ENCODE measurements at regions not wholly inside any gene's neighbourhood (a gene's known extent, or its start where the extent isn't known, plus 50 kb on each side); places are given as distances from the start of the nearest gene placed in this dataset.
A peak's percentile ranks its signal among the peaks of the same experiment; 100 is the strongest.

DNA sequence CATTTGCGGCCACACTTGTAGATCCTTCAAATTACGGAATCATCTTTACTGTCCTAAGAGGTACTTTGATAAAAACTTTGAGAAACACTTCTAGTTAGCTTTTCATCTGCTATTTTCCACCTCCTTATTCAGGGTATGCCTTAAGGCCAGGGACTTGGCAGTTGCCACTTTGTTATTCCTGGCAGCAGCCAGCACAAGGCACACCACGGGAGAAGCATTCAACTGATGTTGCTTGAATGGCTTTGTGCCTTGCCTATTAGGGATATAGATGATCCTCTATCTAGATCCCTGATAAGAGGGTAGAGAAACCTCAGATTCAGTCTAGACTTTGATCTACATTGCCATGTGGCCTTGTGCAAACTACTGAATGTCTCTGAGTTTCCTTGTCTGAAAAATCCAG, 70.3 kb upstream of the EPHA4 start:
- Histone ChIP-seq H3K36me3 (no peaks in the 10 kb centered on the region), H3K4me3 (no peak overlapping the region), H3K4me1 (no peaks in the 10 kb centered on the region), H3K27me3 (no peaks in the 10 kb centered on the region), H3K9me3 (no peaks in the 10 kb centered on the region), H3K27ac (no peak overlapping the region)
- TF ChIP-seq, protein P1, sequence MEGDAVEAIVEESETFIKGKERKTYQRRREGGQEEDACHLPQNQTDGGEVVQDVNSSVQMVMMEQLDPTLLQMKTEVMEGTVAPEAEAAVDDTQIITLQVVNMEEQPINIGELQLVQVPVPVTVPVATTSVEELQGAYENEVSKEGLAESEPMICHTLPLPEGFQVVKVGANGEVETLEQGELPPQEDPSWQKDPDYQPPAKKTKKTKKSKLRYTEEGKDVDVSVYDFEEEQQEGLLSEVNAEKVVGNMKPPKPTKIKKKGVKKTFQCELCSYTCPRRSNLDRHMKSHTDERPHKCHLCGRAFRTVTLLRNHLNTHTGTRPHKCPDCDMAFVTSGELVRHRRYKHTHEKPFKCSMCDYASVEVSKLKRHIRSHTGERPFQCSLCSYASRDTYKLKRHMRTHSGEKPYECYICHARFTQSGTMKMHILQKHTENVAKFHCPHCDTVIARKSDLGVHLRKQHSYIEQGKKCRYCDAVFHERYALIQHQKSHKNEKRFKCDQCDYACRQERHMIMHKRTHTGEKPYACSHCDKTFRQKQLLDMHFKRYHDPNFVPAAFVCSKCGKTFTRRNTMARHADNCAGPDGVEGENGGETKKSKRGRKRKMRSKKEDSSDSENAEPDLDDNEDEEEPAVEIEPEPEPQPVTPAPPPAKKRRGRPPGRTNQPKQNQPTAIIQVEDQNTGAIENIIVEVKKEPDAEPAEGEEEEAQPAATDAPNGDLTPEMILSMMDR (IDR thresholded peaks at IDR 0.05) = no peak
- intact Hi-C loops (cut with DNase I) = no loop called here
- no peak for DNase-seq
- no peak for ATAC-seq

DNA sequence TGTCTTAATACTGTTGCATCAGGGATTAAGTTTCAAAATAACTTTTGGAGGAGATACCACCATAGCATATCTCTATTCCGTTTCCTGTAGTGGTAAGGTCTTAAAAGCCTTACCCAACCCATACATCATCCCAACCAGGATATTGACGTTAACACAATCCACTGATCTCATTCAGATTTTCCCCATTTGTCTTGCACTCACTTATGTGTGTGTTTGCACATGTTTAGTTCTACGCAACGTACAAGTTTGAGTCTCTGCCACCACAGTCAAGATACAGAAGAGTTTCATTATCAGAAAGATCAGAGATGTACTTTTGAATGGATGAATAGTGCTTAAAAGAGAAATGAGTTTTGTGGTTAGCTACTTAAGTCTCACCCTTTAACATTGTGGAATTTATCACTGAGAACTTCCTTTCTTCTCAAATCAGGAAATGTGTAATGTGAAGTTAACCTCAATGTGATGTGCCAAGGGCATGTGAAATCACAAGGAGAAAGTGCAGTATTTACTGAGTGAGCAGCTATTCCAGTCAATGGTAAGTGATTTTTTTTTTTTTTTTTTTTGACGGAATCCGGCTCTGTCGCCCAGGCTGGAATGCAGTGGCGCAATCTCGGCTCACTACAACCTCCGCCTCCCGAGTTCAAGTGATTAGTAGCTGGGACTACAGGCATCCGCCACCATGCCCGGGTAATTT, 69.2 kb upstream of the EPHA4 start:
- intact Hi-C loops (cut with DNase I) = no loop called here
- no peaks in the 10 kb centered on the region for H3K4me1 ChIP-seq
- DNase-seq (peak; percentile 76), ATAC-seq (peak; percentile 83)
- TF ChIP-seq, protein P1 (IDR thresholded peaks at IDR 0.05) = no peak
- peak overlapping the region; percentile 44 for H3K27ac ChIP-seq
- no peaks in the 10 kb centered on the region for H3K9me3 ChIP-seq
- H3K27me3 ChIP-seq = no peaks in the 10 kb centered on the region
- H3K4me3 ChIP-seq = no peak overlapping the region
- no peaks in the 10 kb centered on the region for H3K36me3 ChIP-seq

DNA sequence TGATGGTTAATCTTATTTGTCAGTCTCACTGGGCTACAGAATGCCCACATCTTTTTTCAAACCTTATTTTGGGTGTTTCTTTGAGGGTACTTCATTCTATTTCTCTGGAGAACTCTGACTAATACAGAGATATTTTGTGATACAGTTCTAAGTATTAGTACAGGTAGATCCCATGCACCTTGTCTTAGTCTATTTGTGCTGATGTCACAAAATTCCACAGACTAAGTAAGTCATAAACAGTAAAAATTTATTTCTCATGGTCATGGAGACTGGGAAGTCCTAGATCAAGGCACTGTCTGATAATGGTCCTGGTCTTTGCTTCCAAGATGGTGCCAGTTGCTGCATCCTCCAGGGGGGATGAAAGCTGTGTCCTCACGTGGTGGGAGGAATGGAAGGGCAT, 68.6 kb upstream of the EPHA4 start:
- DNase-seq = no peak
- intact Hi-C loops (cut with DNase I) = no loop called here
- Histone ChIP-seq H3K27ac (peak overlapping the region; percentile 44), H3K9me3 (no peaks in the 10 kb centered on the region), H3K4me1 (no peaks in the 10 kb centered on the region), H3K27me3 (no peaks in the 10 kb centered on the region), H3K4me3 (no peak overlapping the region), H3K36me3 (no peaks in the 10 kb centered on the region)
- TF ChIP-seq, protein P1 (IDR thresholded peaks at IDR 0.05) = no peak
- ATAC-seq = no peak

DNA sequence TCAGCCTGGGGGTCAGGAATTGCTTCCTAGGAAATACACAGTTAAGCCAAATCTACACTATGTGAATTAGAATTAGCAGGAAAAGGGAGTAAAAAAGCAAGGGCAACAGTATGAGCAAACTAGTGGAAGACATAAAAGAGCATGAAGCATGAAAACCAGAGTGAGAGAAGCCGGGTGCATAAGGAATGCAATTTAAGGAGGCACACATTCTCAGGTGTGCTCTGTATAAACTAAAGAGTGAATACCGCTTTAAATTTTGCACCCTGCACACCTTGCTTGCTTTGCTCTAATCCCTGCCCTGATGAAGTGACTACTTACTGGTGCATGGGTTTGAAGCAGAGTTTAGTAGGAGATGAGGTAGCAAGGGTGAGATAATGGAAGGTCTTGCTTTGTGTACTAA, 65.7 kb upstream of the EPHA4 start:
- DNase-seq (no peak), ATAC-seq (no peak)
- TF ChIP-seq, protein P1 (IDR thresholded peaks at IDR 0.05) = no peak
- H3K4me3 ChIP-seq = no peak overlapping the region
- H3K4me1 ChIP-seq = no peaks in the 10 kb centered on the region
- H3K27me3 ChIP-seq = no peaks in the 10 kb centered on the region
- intact Hi-C loops (cut with DNase I) = no loop called here
- no peaks in the 10 kb centered on the region for H3K9me3 ChIP-seq
- H3K36me3 ChIP-seq = no peaks in the 10 kb centered on the region
- no peak overlapping the region for H3K27ac ChIP-seq

DNA sequence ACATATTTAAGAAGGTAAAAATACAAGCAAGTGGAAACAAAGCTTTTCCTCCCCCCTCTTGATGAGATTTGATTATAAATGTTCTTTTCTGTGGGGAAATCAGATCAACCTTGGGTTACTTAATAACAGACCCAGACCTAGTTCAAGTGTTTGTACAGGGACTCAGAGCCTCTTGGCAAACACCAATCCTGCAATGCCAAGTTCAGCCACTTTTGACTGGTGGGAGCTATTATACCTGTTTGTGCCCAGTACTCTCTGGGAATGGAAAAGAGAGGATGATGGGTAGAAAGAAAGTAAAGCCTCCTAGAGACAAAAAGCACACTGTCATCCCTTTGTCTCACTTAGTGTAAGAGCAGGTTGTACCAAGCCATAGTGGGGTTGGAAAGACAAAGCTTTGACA, 63.8 kb upstream of the EPHA4 start:
- no peak overlapping the region for H3K27ac ChIP-seq
- DNase-seq (no peak), ATAC-seq (peak; percentile 97)
- H3K4me1 ChIP-seq = no peaks in the 10 kb centered on the region
- no peaks in the 10 kb centered on the region for H3K27me3 ChIP-seq
- H3K9me3 ChIP-seq = no peaks in the 10 kb centered on the region
- TF ChIP-seq, protein P1 (IDR thresholded peaks at IDR 0.05) = peak; percentile 40
- H3K36me3 ChIP-seq = no peaks in the 10 kb centered on the region
- intact Hi-C loops (cut with DNase I) = no loop called here
- H3K4me3 ChIP-seq = no peak overlapping the region

DNA sequence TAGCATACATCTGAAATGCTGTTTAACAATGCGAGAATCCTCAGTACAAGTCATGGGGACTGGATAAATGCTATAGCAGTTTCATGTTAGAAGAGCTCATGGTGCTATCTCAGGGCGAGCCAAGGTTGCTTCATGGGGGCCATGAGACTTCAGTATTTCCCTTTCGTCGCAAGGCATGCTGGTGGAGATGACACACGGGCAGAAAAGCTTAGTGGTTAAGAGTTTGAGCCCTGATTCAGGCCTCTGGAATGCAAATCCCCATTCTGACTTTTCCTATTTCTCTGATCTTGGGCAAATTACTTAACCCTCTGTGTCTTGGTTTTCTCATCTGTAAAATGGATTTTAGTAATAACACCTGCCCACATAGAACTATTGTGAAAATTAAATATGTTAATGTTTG, 57.4 kb upstream of the EPHA4 start:
- TF ChIP-seq, protein P1 (IDR thresholded peaks at IDR 0.05) = no peak
- Histone ChIP-seq H3K9me3 (no peaks in the 10 kb centered on the region), H3K4me1 (no peaks in the 10 kb centered on the region), H3K4me3 (no peak overlapping the region), H3K36me3 (no peaks in the 10 kb centered on the region), H3K27ac (no peak overlapping the region), H3K27me3 (no peaks in the 10 kb centered on the region)
- intact Hi-C loops (cut with DNase I) = no loop called here
- ATAC-seq = no peak
- no peak for DNase-seq

All from upper lobe of right lung (tissue), 1 donor.